HCT116 (cell line): ENCODE measurements at regions not wholly inside any gene's neighbourhood (a gene's known extent, or its start where the extent isn't known, plus 50 kb on each side); places are given as distances from the start of the nearest gene placed in this dataset.

Source experiments
- ATAC-seq: fragments of 200-7000 bp; cut with Tn5 transposase; 2 replicates; pipeline ENCODE4 v1.9.1; 2020; ENCODE audit warnings: mild to moderate bottlenecking, moderate library complexity
- BruUV-seq: library from RNA; stranded (reverse); fragments of 400-500 nt; replicated peaks from 2 replicates; lab custom pipeline; 2021; lab: Mats Ljungman, UMichigan
- CTCF ChIA-PET: fragments of 300-600 bp; sonication (Branson Sonifier 250); formaldehyde crosslinking; loops from one replicate; lab custom pipeline; 2021; ENCODE audit warnings: antibody characterized with exemption; lab: Charles Lee
- POLR2A ChIA-PET: fragments of 300-600, 350-600 bp; sonication (Branson Sonifier 250); formaldehyde crosslinking; loops from one replicate; lab custom pipeline; 2021; ENCODE audit warnings: antibody characterized with exemption; lab: Charles Lee
- RAD21 ChIA-PET, 2 experiments: fragments of 300-600 bp; sonication (Branson Sonifier 250); formaldehyde crosslinking; loops; one replicate each; lab custom pipeline; 2023; ENCODE audit warnings: low total read pairs in 2 of 2; ENCODE audit not compliant: uncharacterized antibody in 2 of 2, unreplicated experiment in 2 of 2, low non-redundant PET in 1 of 2; lab: Charles Lee
- DNase-seq: peaks from one replicate; pipeline ENCODE4 v3.0.0-alpha.2; 2010; ENCODE audit warnings: low read depth, low spot score
- H2AFZ ChIP-seq: fragments of 200-600 bp; shearing (Covaris generic), sonication (generic); 2 replicates; pipeline ENCODE4 v1.6.1; 2017; ENCODE audit warnings: low read depth, mixed run types, mixed read lengths, antibody characterized with exemption, low read length; ENCODE audit not compliant: poor library complexity, severe bottlenecking
- H3K27ac ChIP-seq: 2 replicates; pipeline ENCODE4 v1.5.1; 2012; ENCODE audit warnings: low read depth, low read length
- H3K27me3 ChIP-seq: fragments of 200-600 bp; sonication (generic); 2 replicates; pipeline ENCODE4 v1.6.1; 2016; ENCODE audit warnings: mixed run types, low read length, mixed read lengths; ENCODE audit not compliant: insufficient read depth
- H3K36me3 ChIP-seq, 2 experiments: fragments of 200-500 bp in 1 of 2; fragments of 200-600 bp in 1 of 2; sonication (Bioruptor generic) in 1 of 2; sonication (generic) in 1 of 2; 2 replicates each; pipeline versions ENCODE4 v1.5.1 to v1.6.1; 2014 to 2016; ENCODE audit warnings: low read length in 2 of 2, inconsistent platforms in 1 of 2, mixed read lengths in 1 of 2, mixed run types in 1 of 2; ENCODE audit not compliant: insufficient read depth in 2 of 2, control insufficient read depth in 1 of 2
- H3K4me1 ChIP-seq, 2 experiments: fragments of 200-600 bp in 1 of 2; sonication (generic) in 1 of 2; 2 replicates each; pipeline versions ENCODE4 v1.5.1 to v1.6.1; 2012 to 2017; ENCODE audit warnings: low read length in 2 of 2, inconsistent platforms in 1 of 2, mild to moderate bottlenecking in 1 of 2, mixed read lengths in 1 of 2, mixed run types in 1 of 2, moderate library complexity in 1 of 2; ENCODE audit not compliant: insufficient read depth in 2 of 2, control insufficient read depth in 1 of 2
- H3K4me2 ChIP-seq: fragments of 200-600 bp; sonication (generic); 2 replicates; pipeline ENCODE4 v1.6.1; 2017; ENCODE audit warnings: mixed run types, low read length, mixed read lengths
- H3K4me3 ChIP-seq, 2 experiments: fragments of 200-600 bp in 1 of 2; sonication (generic) in 1 of 2; replicated peaks in 1 of 2; 2 replicates each; pipeline ENCODE4 v1.5.1; 2011 to 2016; ENCODE audit warnings: low read length in 2 of 2, control low read depth in 1 of 2, low read depth in 1 of 2, mild to moderate bottlenecking in 1 of 2, mixed read lengths in 1 of 2, mixed run types in 1 of 2
- H3K79me2 ChIP-seq: fragments of 200-600 bp; sonication (generic); 2 replicates; pipeline ENCODE4 v1.6.1; 2017; ENCODE audit warnings: mild to moderate bottlenecking, mixed run types, low read length, moderate library complexity, mixed read lengths; ENCODE audit not compliant: insufficient read depth
- H3K9ac ChIP-seq: fragments of 200-600 bp; sonication (generic); 2 replicates; pipeline ENCODE4 v1.6.1; 2016; ENCODE audit warnings: low read length, mixed read lengths
- H3K9me2 ChIP-seq: fragments of 200-600 bp; sonication (generic), shearing (Covaris generic); 2 replicates; pipeline ENCODE4 v1.6.1; 2017; ENCODE audit warnings: mixed run types, mild to moderate bottlenecking, moderate library complexity; ENCODE audit not compliant: insufficient read depth
- H3K9me3 ChIP-seq, 2 experiments: fragments of 200-500 bp in 1 of 2; fragments of 200-600 bp in 1 of 2; sonication (Bioruptor generic) in 1 of 2; sonication (generic) in 1 of 2; 2 replicates each; pipeline ENCODE4 v1.6.1; 2014 to 2017; ENCODE audit warnings: low read length in 2 of 2, mixed read lengths in 2 of 2, inconsistent platforms in 1 of 2, low read depth in 1 of 2, mild to moderate bottlenecking in 1 of 2, mixed run types in 1 of 2, moderate library complexity in 1 of 2; ENCODE audit not compliant: control insufficient read depth in 1 of 2, insufficient read depth in 1 of 2
- H4K20me1 ChIP-seq: fragments of 200-600 bp; sonication (generic), shearing (Covaris generic); 2 replicates; pipeline ENCODE4 v1.6.1; 2017; ENCODE audit warnings: mixed run types, mild to moderate bottlenecking, moderate library complexity; ENCODE audit not compliant: insufficient read depth
- ATF3 ChIP-seq: IDR thresholded peaks from 2 replicates; pipeline ENCODE4 v1.6.1; 2012
- CBX3 ChIP-seq: IDR thresholded peaks from 2 replicates; pipeline ENCODE4 v1.6.1; 2012; ENCODE audit warnings: low read depth
- CEBPB ChIP-seq: IDR thresholded peaks from 2 replicates; pipeline ENCODE4 v1.6.1; 2012; ENCODE audit warnings: low read depth
- ELF1 ChIP-seq: IDR thresholded peaks from 2 replicates; pipeline ENCODE4 v1.6.1; 2012; ENCODE audit warnings: low read depth, borderline replicate concordance
- EZH2 ChIP-seq: fragments of 200-600 bp; sonication (generic); IDR thresholded peaks from 2 replicates; pipeline ENCODE4 v1.6.1; 2017; ENCODE audit warnings: antibody characterized with exemption, mixed run types
- EZH2phosphoT487 ChIP-seq: fragments of 200-600 bp; IDR thresholded peaks from 2 replicates; pipeline ENCODE4 v1.6.1; 2018; ENCODE audit warnings: antibody characterized with exemption, borderline replicate concordance
- POLR2A ChIP-seq: IDR thresholded peaks from 2 replicates; pipeline ENCODE4 v1.7.0; 2011; ENCODE audit warnings: borderline replicate concordance; ENCODE audit not compliant: insufficient read depth, insufficient read length; ENCODE audit errors: extremely low read depth
- RAD21 ChIP-seq: IDR thresholded peaks from 2 replicates; pipeline ENCODE4 v1.6.1; 2012; ENCODE audit warnings: low read depth, mild to moderate bottlenecking
- SRF ChIP-seq: IDR thresholded peaks from 2 replicates; pipeline ENCODE4 v1.6.1; 2012; ENCODE audit warnings: low read depth
- TCF7L2 ChIP-seq: IDR thresholded peaks from 2 replicates; pipeline ENCODE4 v1.7.0; 2011; ENCODE audit warnings: borderline replicate concordance, inconsistent platforms; ENCODE audit not compliant: insufficient read depth, insufficient read length; ENCODE audit errors: extremely low read depth
- YY1 ChIP-seq: IDR thresholded peaks from 2 replicates; pipeline ENCODE4 v1.6.1; 2011; ENCODE audit warnings: low read length, low read depth, moderate library complexity, mild to moderate bottlenecking; ENCODE audit not compliant: insufficient replicate concordance; ENCODE audit errors: extremely low read depth
- ZFX ChIP-seq: fragments of 450-650 bp; IDR thresholded peaks from 2 replicates; pipeline ENCODE4 v1.6.1; 2017
- ZNF274 ChIP-seq: fragments of 200-500 bp; sonication (Bioruptor generic); IDR thresholded peaks from 2 replicates; pipeline ENCODE4 v1.6.1; 2014; ENCODE audit warnings: mild to moderate bottlenecking, low read depth, low read length, inconsistent platforms
- intact Hi-C: fragments of 100-400 bp; cut with micrococcal nuclease; formaldehyde crosslinking; loops from 2 replicates; pipeline ENCODE4 v1.10.0; 2022
- TF ChIP-seq, protein P1 (sequence below): IDR thresholded peaks from 2 replicates; pipeline ENCODE4 v1.6.1; 2012
- TF ChIP-seq, protein P2 (sequence below): IDR thresholded peaks from 2 replicates; pipeline ENCODE4 v1.6.1; 2011; ENCODE audit warnings: mild to moderate bottlenecking, low read length, moderate library complexity; ENCODE audit not compliant: insufficient replicate concordance; ENCODE audit errors: extremely low read depth

- no peak overlapping the region for H2AFZ ChIP-seq
- no peak for ATAC-seq
- H3K79me2 ChIP-seq, result no peaks in the 10 kb centered on the region
- no peaks in the 10 kb centered on the region for H4K20me1 ChIP-seq
- H3K4me1 ChIP-seq, result no peaks in the 10 kb centered on the region
- no peaks in the 10 kb centered on the region for H3K9me2 ChIP-seq
- no peaks in the 10 kb centered on the region for H3K27me3 ChIP-seq
- ChIA-PET CTCF (no interaction called here), POLR2A (no interaction called here), RAD21 (no interaction called here)
- intact Hi-C loops, result no loop called here
- no peak for DNase-seq
- TF ChIP-seq, protein P1, sequence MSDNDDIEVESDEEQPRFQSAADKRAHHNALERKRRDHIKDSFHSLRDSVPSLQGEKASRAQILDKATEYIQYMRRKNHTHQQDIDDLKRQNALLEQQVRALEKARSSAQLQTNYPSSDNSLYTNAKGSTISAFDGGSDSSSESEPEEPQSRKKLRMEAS, result no peak
- no peak for TF ChIP-seq ELF1
- no peak for TF ChIP-seq POLR2A
- TF ChIP-seq SRF, result no peak
- TF ChIP-seq ZFX, result no peak
- no peak for TF ChIP-seq CBX3
- no peaks in the 10 kb centered on the region for H3K36me3 ChIP-seq
- H3K27ac ChIP-seq, result no peak overlapping the region
- no peak overlapping the region for H3K9ac ChIP-seq
- no peaks in the 10 kb centered on the region for H3K9me3 ChIP-seq
- no TSS peak for BruUV-seq
- no peak overlapping the region for H3K4me2 ChIP-seq
- H3K4me3 ChIP-seq, result no peak overlapping the region
Observed at GRCh38 chr3:67828486-67829010, 174.1 kb upstream of the SUCLG2 start.

DNA sequence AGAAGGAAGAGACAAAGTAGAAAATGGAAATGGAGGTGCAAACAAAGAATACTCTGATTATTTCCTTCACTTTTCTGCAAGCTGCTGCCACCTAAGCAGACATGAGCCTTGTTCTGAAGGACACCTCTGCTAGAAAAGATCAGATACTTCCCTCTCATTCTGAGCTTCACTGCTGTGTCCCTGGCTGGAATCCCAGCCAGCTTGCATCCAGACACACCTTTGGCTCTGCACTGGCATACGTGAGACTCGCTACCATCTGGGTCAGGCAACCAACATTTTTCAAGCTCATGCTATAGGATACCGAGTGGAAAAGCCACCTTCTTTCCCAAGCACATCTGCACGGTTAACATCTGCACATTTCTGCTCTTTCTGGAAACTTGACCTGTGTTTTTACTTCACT is 166.7 kb upstream of the SUCLG2 start:
- Histone ChIP-seq H3K9me2 (no peaks in the 10 kb centered on the region), H3K4me3 (no peak overlapping the region), H3K36me3 (no peaks in the 10 kb centered on the region), H4K20me1 (no peaks in the 10 kb centered on the region), H3K9me3 (no peaks in the 10 kb centered on the region), H3K27me3 (no peaks in the 10 kb centered on the region), H3K79me2 (no peaks in the 10 kb centered on the region), H3K4me2 (no peak overlapping the region), H3K9ac (no peak overlapping the region), H2AFZ (no peak overlapping the region), H3K27ac (no peak overlapping the region), H3K4me1 (no peaks in the 10 kb centered on the region)
- ChIA-PET POLR2A (no interaction called here), RAD21 (no interaction called here), CTCF (no interaction called here)
- DNase-seq (no peak), ATAC-seq (no peak)
- intact Hi-C loops, result no loop called here
- no TSS peak for BruUV-seq
- TF ChIP-seq CEBPB (no peak), TCF7L2 (no peak), SRF (no peak), EZH2phosphoT487 (no peak), YY1 (no peak), ZNF274 (no peak), ZFX (no peak), POLR2A (no peak), ELF1 (no peak), EZH2 (no peak), RAD21 (no peak), ATF3 (no peak)
- TF ChIP-seq, protein P1, result no peak
- TF ChIP-seq, protein P2, sequence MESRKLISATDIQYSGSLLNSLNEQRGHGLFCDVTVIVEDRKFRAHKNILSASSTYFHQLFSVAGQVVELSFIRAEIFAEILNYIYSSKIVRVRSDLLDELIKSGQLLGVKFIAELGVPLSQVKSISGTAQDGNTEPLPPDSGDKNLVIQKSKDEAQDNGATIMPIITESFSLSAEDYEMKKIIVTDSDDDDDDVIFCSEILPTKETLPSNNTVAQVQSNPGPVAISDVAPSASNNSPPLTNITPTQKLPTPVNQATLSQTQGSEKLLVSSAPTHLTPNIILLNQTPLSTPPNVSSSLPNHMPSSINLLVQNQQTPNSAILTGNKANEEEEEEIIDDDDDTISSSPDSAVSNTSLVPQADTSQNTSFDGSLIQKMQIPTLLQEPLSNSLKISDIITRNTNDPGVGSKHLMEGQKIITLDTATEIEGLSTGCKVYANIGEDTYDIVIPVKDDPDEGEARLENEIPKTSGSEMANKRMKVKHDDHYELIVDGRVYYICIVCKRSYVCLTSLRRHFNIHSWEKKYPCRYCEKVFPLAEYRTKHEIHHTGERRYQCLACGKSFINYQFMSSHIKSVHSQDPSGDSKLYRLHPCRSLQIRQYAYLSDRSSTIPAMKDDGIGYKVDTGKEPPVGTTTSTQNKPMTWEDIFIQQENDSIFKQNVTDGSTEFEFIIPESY, result no peak
